Fibroblast of lung (primary cell): ENCODE measurements at regions not wholly inside any gene's neighbourhood (a gene's known extent, or its start where the extent isn't known, plus 50 kb on each side); places are given as distances from the start of the nearest gene placed in this dataset.

Experiments used
- DNase-seq, 2 donors: peaks; one replicate each; pipeline versions ENCODE4 v3.0.0 to v3.0.0-alpha.2; 2010; ENCODE audit warnings: low read depth in 2 of 2
- H2AFZ ChIP-seq: 2 replicates; pipeline ENCODE4 v1.5.1; 2012; ENCODE audit warnings: low read length, control low read depth, inconsistent platforms
- H3K27ac ChIP-seq: 2 replicates; pipeline ENCODE4 v1.5.1; 2011; ENCODE audit warnings: low read length, control low read depth; ENCODE audit not compliant: insufficient read depth
- H3K27me3 ChIP-seq: 2 replicates; pipeline ENCODE4 v1.5.1; 2011; ENCODE audit warnings: mild to moderate bottlenecking, low read length; ENCODE audit not compliant: control insufficient read depth, insufficient read depth
- H3K36me3 ChIP-seq: 2 replicates; pipeline ENCODE4 v1.5.1; 2011; ENCODE audit warnings: low read length; ENCODE audit not compliant: control insufficient read depth, insufficient read depth
- H3K4me1 ChIP-seq: 2 replicates; pipeline ENCODE4 v1.5.1; 2011; ENCODE audit warnings: low read length; ENCODE audit not compliant: control insufficient read depth, insufficient read depth; ENCODE audit errors: extremely low read depth
- H3K4me2 ChIP-seq: 2 replicates; pipeline ENCODE4 v1.5.1; 2011; ENCODE audit warnings: low read length, control low read depth; ENCODE audit not compliant: insufficient read depth; ENCODE audit errors: extremely low read depth
- H3K4me3 ChIP-seq, 4 experiments: fragments of 200-600 bp in 1 of 4; sonication (generic) in 1 of 4; replicated peaks in 1 of 4; 2 replicates each; pipeline ENCODE4 v1.5.1; 2011 to 2016; ENCODE audit warnings: low read length in 4 of 4, low read depth in 3 of 4, mild to moderate bottlenecking in 3 of 4, control low read depth in 2 of 4, inconsistent platforms in 1 of 4, mixed read lengths in 1 of 4; ENCODE audit not compliant: insufficient read depth in 1 of 4; ENCODE audit errors: control extremely low read depth in 1 of 4
- H3K79me2 ChIP-seq: 2 replicates; pipeline ENCODE4 v1.5.1; 2012; ENCODE audit warnings: mild to moderate bottlenecking, low read length, inconsistent platforms; ENCODE audit not compliant: control insufficient read depth, insufficient read depth
- H3K9ac ChIP-seq: 2 replicates; pipeline ENCODE4 v1.5.1; 2011; ENCODE audit warnings: mild to moderate bottlenecking, low read length, control low read depth; ENCODE audit not compliant: insufficient read depth
- H3K9me3 ChIP-seq: 2 replicates; pipeline ENCODE4 v1.5.1; 2012; ENCODE audit warnings: low read depth, low read length; ENCODE audit not compliant: control insufficient read depth, insufficient read depth
- H4K20me1 ChIP-seq: 2 replicates; pipeline ENCODE4 v1.5.1; 2011; ENCODE audit warnings: low read length; ENCODE audit not compliant: control insufficient read depth, insufficient read depth; ENCODE audit errors: extremely low read depth
- CTCF ChIP-seq, 2 donors: IDR thresholded peaks in 1 of 2; conservative IDR thresholded peaks in 1 of 2; 1 replicate in 1 of 2; 2 replicates in 1 of 2; pipeline ENCODE4 v1.5.1; 2011 to 2012; ENCODE audit warnings: low read length in 2 of 2, control low read depth in 1 of 2, inconsistent platforms in 1 of 2, low read depth in 1 of 2, mild to moderate bottlenecking in 1 of 2
- EZH2 ChIP-seq: IDR thresholded peaks from 2 replicates; pipeline ENCODE4 v1.5.1; 2012; ENCODE audit warnings: low read length, control low read depth, mild to moderate bottlenecking; ENCODE audit errors: missing control alignments

GRCh38 chr9:89719202-89719601 is 114.4 kb downstream of the GADD45G start:
- Histone ChIP-seq H3K9me3 (no peaks in the 10 kb centered on the region), H4K20me1 (no peaks in the 10 kb centered on the region), H3K9ac (no peak overlapping the region), H3K4me3 (no peak overlapping the region), H3K4me1 (no peaks in the 10 kb centered on the region), H3K4me2 (no peak overlapping the region), H3K36me3 (no peaks in the 10 kb centered on the region), H2AFZ (no peak overlapping the region), H3K27me3 (no peaks in the 10 kb centered on the region), H3K79me2 (no peaks in the 10 kb centered on the region), H3K27ac (no peak overlapping the region)
- peak in 1 of 2 donors; percentile 14 for DNase-seq
- no peak for TF ChIP-seq EZH2
- no peak for TF ChIP-seq CTCF (conservative IDR thresholded peaks at IDR 0.05 in 1 of 2, IDR thresholded peaks at IDR 0.05 in 1 of 2; ENCODE audit: low read depth in 1 of 2, low read length in 2 of 2)

GRCh38 chr9:89720696-89721175 is 115.9 kb downstream of the GADD45G start:
- Histone ChIP-seq H3K9ac (no peak overlapping the region), H3K9me3 (no peaks in the 10 kb centered on the region), H3K36me3 (no peaks in the 10 kb centered on the region), H3K27ac (no peak overlapping the region), H3K4me2 (no peak overlapping the region), H3K79me2 (no peaks in the 10 kb centered on the region), H4K20me1 (no peaks in the 10 kb centered on the region), H2AFZ (no peak overlapping the region), H3K4me1 (no peaks in the 10 kb centered on the region), H3K27me3 (no peaks in the 10 kb centered on the region), H3K4me3 (no peak overlapping the region)
- DNase-seq: no peak
- TF ChIP-seq EZH2 (no peak), CTCF (conservative IDR thresholded peaks at IDR 0.05 in 1 of 2, IDR thresholded peaks at IDR 0.05 in 1 of 2; ENCODE audit: low read depth in 1 of 2, low read length in 2 of 2) (no peak)

GRCh38 chr9:89721176-89721700 is 116.4 kb downstream of the GADD45G start:
- Histone ChIP-seq H3K4me3 (no peak overlapping the region), H4K20me1 (no peaks in the 10 kb centered on the region), H3K36me3 (no peaks in the 10 kb centered on the region), H3K4me1 (no peaks in the 10 kb centered on the region), H3K27me3 (no peaks in the 10 kb centered on the region), H3K27ac (no peak overlapping the region), H2AFZ (no peak overlapping the region), H3K79me2 (no peaks in the 10 kb centered on the region), H3K4me2 (no peak overlapping the region), H3K9ac (no peak overlapping the region), H3K9me3 (no peaks in the 10 kb centered on the region)
- no peak for DNase-seq
- TF ChIP-seq CTCF (conservative IDR thresholded peaks at IDR 0.05 in 1 of 2, IDR thresholded peaks at IDR 0.05 in 1 of 2; ENCODE audit: low read depth in 1 of 2, low read length in 2 of 2): no peak
- no peak for TF ChIP-seq EZH2
